NB4 (cell line): ENCODE measurements at regions not wholly inside any gene's neighbourhood (a gene's known extent, or its start where the extent isn't known, plus 50 kb on each side); places are given as distances from the start of the nearest gene placed in this dataset.

Experiments used
- DNase-seq: peaks from one replicate; pipeline ENCODE4 v3.0.0; 2010; ENCODE audit warnings: low read depth
- H3K4me3 ChIP-seq: one replicate; pipeline ENCODE4 v1.5.1; 2011; ENCODE audit warnings: mild to moderate bottlenecking, low read depth, low read length, moderate library complexity
- MYC ChIP-seq: IDR thresholded peaks from 2 replicates; pipeline ENCODE4 v1.6.1; 2011; ENCODE audit warnings: low read depth, low read length
- POLR2A ChIP-seq: IDR thresholded peaks from 2 replicates; pipeline ENCODE4 v1.6.1; 2011; ENCODE audit warnings: mild to moderate bottlenecking; ENCODE audit not compliant: insufficient read length; ENCODE audit errors: extremely low read depth
- TF ChIP-seq, protein P1 (sequence below): IDR thresholded peaks from one replicate; pipeline ENCODE4 v1.5.1; 2012; ENCODE audit warnings: low read depth, low read length
- TF ChIP-seq, protein P2 (sequence below): IDR thresholded peaks from 2 replicates; pipeline ENCODE4 v1.6.1; 2011; ENCODE audit warnings: low read depth, low read length

DNA sequence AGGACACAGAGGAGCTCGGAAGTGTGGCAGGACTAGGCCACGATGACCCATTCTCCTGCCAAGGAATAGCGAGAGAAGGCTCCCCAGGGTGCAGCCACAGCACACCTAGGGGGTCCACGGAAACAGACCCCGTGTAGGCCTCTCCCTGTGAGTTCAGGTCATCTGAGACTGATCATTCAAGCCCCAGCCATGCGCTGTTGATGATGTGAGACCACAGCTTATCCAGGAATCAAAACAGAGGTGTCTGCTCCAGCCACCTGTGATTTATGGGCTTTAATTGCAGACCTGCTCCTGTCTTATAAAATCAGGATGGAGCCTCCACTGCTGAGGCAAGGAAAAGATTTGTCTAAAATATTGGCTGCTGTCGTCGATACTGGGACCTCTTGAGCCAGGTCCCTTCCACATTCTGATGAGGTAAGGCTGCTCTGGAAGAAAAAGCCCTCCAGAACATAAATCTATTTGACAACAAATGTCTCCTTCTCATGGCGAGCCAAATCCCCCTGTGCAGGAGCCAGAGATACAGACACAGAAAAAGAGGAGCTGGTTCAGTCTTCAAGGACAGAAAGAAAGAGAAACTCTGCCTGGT, 186.7 kb downstream of the TJP1 start:
- no peak overlapping the region for H3K4me3 ChIP-seq
- no peak for DNase-seq
- no peak for TF ChIP-seq POLR2A
- no peak for TF ChIP-seq MYC
- TF ChIP-seq, protein P1, sequence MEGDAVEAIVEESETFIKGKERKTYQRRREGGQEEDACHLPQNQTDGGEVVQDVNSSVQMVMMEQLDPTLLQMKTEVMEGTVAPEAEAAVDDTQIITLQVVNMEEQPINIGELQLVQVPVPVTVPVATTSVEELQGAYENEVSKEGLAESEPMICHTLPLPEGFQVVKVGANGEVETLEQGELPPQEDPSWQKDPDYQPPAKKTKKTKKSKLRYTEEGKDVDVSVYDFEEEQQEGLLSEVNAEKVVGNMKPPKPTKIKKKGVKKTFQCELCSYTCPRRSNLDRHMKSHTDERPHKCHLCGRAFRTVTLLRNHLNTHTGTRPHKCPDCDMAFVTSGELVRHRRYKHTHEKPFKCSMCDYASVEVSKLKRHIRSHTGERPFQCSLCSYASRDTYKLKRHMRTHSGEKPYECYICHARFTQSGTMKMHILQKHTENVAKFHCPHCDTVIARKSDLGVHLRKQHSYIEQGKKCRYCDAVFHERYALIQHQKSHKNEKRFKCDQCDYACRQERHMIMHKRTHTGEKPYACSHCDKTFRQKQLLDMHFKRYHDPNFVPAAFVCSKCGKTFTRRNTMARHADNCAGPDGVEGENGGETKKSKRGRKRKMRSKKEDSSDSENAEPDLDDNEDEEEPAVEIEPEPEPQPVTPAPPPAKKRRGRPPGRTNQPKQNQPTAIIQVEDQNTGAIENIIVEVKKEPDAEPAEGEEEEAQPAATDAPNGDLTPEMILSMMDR, result no peak
- TF ChIP-seq, protein P2, sequence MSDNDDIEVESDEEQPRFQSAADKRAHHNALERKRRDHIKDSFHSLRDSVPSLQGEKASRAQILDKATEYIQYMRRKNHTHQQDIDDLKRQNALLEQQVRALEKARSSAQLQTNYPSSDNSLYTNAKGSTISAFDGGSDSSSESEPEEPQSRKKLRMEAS, result no peak

DNA sequence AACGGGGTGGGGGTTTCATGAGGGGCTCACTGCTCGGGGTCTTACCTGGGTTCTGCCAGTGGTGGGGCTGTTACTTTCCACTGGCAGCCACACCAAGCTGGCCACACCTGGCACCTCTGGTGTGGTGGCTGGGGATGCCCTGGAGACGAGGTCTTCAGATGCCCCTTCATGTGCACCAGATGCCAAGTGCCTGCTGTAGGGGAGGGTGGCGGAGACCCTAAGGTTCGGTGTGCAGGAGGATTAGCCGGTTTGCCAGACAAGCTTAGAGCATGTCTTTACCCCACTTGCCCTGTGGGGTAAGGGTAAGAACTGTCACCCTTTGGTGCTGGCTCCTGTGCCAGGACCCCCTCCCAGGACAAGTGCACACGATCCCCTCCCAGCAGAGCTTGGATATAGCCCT, 188.3 kb downstream of the TJP1 start:
- no peak for TF ChIP-seq POLR2A
- TF ChIP-seq, protein P1, result no peak
- TF ChIP-seq MYC, result no peak
- TF ChIP-seq, protein P2, result no peak
- DNase-seq, result no peak
- H3K4me3 ChIP-seq, result no peak overlapping the region

DNA sequence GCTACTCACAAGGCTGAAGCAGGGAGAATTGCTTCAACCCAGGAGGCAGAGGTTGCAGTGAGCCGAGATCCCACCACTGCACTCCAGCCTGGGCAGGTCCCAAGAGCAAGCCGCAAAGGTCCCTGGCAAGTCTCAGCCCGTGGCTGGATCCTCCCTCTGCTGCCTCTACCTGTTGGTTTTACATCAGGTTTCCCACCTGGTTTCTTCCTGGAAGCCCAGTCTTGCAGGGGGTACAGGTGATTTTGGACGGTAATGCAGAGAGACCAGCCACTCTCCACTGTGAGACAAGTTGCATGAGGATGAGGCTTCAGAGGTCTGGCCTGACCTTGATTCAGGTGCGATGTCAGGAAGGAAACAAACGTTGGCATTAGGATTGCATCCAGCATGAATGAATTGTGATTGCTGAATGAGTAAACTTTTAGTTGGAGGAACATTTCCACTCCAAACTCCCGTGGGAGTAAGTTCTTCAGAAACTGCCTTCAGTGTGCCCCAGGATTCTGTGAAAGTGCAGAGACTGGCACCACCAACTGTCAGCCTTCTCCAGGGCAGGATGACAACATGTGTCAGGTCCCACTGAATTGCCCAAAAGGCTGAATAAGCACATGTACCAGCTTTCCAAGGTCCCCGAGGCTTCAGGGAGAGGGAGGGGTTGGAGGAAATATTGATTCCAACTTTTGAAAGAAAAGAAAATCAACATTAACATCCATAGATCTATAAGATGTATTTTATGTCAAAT, 189.4 kb downstream of the TJP1 start:
- no peak for DNase-seq
- TF ChIP-seq, protein P2, result no peak
- TF ChIP-seq POLR2A, result no peak
- TF ChIP-seq, protein P1, result no peak
- no peak for TF ChIP-seq MYC
- H3K4me3 ChIP-seq, result no peak overlapping the region

DNA sequence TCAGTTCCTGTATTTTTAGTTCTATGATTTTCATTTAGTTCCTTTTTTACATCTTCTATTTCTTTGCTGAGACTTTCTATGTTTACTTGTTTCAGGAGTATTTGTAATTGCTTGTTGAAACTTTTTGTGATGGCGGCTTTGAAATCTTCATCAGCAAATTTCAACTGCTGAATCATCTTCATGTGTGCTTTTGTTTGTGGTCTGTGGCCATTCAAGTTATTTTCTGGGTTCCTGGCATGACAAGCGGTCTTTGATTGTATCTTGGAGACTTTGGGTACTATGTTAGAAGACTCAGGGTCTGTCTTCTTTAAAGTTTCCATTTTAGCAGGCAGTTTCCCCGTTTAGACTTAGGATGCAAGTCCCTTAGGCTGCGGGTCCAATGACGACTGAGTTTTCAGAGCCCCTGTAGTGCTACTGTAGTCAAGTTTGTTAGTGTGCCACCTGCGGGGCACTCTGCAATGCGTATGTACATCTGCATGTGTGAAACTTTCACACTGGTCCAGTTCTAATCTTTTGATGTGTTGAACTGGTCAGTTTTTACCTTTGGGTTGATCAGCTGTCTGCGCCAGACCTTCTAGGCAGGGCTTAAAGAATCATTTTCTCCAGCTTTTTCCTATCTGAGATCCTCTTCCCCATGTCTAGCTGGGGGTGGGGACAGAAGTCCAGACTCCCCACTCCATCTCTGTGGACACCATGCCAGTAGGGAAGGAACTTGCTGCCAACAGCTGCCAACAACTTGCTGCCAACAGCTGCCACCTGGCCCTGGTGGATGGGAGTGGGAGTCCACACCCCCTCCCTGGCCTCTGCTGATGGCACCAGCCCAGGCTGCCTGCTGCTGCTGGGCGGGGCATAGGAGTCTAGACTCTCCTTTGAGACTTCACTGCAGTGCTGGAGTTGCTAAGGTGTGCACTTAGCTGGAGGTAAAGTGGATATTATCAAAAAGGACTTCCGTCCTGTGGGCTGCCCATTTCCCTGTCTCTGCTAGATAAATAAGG, 190.9 kb downstream of the TJP1 start:
- TF ChIP-seq, protein P2, result no peak
- TF ChIP-seq POLR2A (no peak), MYC (no peak)
- TF ChIP-seq, protein P1, result no peak
- no peak for DNase-seq
- H3K4me3 ChIP-seq, result no peak overlapping the region

DNA sequence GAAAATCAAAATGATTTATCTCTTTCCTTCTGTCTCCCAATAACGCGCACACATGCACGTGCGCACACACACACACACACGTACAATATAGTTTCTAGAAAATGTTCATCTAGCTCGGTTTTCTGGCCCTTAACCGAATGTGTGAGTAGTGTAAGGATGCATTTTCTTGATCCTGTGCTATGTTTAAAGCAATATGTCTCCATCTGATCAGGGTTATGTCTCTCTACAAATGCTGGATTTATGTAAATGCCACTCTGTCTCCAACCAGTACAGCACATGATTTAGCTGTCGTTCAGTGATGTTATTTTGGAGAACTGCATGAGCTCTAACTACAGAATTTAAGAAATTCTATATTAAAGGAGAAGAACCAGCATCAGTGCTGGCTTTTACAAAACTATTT, 198.0 kb downstream of the TJP1 start:
- no peak overlapping the region for H3K4me3 ChIP-seq
- TF ChIP-seq, protein P2, result no peak
- TF ChIP-seq, protein P1, result no peak
- TF ChIP-seq POLR2A (no peak), MYC (no peak)
- DNase-seq, result no peak
